NCI-H1417 treated with DMSO at 0.1 percent for 48 hours (cell line): ENCODE measurements at regions not wholly inside any gene's neighbourhood (a gene's known extent, or its start where the extent isn't known, plus 50 kb on each side); places are given as distances from the start of the nearest gene placed in this dataset.
A peak's percentile ranks its signal among the peaks of the same experiment; 100 is the strongest.

Experiments
- DNase-seq: peaks from one replicate; lab custom pipeline; 2025; lab: John Stamatoyannopoulos, UW

GRCh38 chr13:74043237-74043636, 91.0 kb downstream of the KLF12 start:
- no peak for DNase-seq

- no peak for DNase-seq
These were observed 94.0 kb downstream of the KLF12 start for GRCh38 chr13:74040200-74040599.

GRCh38 chr13:74039667-74040066, 94.5 kb downstream of the KLF12 start:
- DNase-seq = no peak

- no peak for DNase-seq
These were observed 95.0 kb downstream of the KLF12 start for GRCh38 chr13:74039154-74039553.

- no peak for DNase-seq
These were observed 96.4 kb downstream of the KLF12 start for GRCh38 chr13:74037762-74038161.

GRCh38 chr13:74036373-74036772, 97.8 kb downstream of the KLF12 start:
- DNase-seq = no peak

GRCh38 chr13:74035896-74036295, 98.3 kb downstream of the KLF12 start:
- DNase-seq = no peak

GRCh38 chr13:74032325-74032724, 101.9 kb downstream of the KLF12 start:
- DNase-seq = no peak

- DNase-seq = no peak
These were observed 106.9 kb downstream of the KLF12 start for GRCh38 chr13:74027161-74027779.

- DNase-seq = no peak
These were observed 107.5 kb downstream of the KLF12 start for GRCh38 chr13:74026753-74027152.

- DNase-seq = no peak
These were observed 108.8 kb downstream of the KLF12 start for GRCh38 chr13:74025369-74025768.

- DNase-seq = no peak
These were observed 109.3 kb downstream of the KLF12 start for GRCh38 chr13:74024856-74025255.

GRCh38 chr13:74024314-74024713, 109.9 kb downstream of the KLF12 start:
- no peak for DNase-seq

GRCh38 chr13:74023484-74023883, 110.7 kb downstream of the KLF12 start:
- no peak for DNase-seq

- DNase-seq = no peak
These were observed 112.7 kb downstream of the KLF12 start for GRCh38 chr13:74021505-74021904.

GRCh38 chr13:74018062-74018431, 116.2 kb downstream of the KLF12 start:
- DNase-seq = no peak

GRCh38 chr13:74017301-74018061, 116.7 kb downstream of the KLF12 start:
- no peak for DNase-seq

GRCh38 chr13:74015137-74015536, 119.1 kb downstream of the KLF12 start:
- no peak for DNase-seq

GRCh38 chr13:74009100-74009668, 125.0 kb downstream of the KLF12 start:
- no peak for DNase-seq

GRCh38 chr13:74006666-74007065, 127.5 kb downstream of the KLF12 start:
- no peak for DNase-seq

GRCh38 chr13:74005320-74006157, 128.7 kb downstream of the KLF12 start:
- peak; percentile 60 for DNase-seq

GRCh38 chr13:74004109-74004508, 130.1 kb downstream of the KLF12 start:
- DNase-seq = no peak

- no peak for DNase-seq
These were observed 130.8 kb downstream of the KLF12 start for GRCh38 chr13:74003374-74003773.
